ENCODE measurements at regions not wholly inside any gene's neighbourhood (a gene's known extent, or its start where the extent isn't known, plus 50 kb on each side); places are given as distances from the start of the nearest gene placed in this dataset.
"Not testable (repeated sequence)": the region's sequence is repeated elsewhere in the genome, so short reads cannot be mapped to it uniquely, and the experiment has no call there.

GRCh38 chr16:6701096-6701495, 631.5 kb upstream of the RBFOX1 start:
- Histone ChIP-seq H3K4me1 (no peaks in the 10 kb centered on the region), H3K9me3 (no peaks in the 10 kb centered on the region), H3K36me3 (no peaks in the 10 kb centered on the region), H3K27me3 (no peaks in the 10 kb centered on the region), H3K9ac (ENCODE audit: low read depth in 2 of 2, low read length in 2 of 2) (no peak overlapping the region), H3K27ac (no peak overlapping the region), H3K4me3 (no peak overlapping the region)
- intact Hi-C loops (cut with DNase I) = no loop called here
- TF ChIP-seq, protein P1, sequence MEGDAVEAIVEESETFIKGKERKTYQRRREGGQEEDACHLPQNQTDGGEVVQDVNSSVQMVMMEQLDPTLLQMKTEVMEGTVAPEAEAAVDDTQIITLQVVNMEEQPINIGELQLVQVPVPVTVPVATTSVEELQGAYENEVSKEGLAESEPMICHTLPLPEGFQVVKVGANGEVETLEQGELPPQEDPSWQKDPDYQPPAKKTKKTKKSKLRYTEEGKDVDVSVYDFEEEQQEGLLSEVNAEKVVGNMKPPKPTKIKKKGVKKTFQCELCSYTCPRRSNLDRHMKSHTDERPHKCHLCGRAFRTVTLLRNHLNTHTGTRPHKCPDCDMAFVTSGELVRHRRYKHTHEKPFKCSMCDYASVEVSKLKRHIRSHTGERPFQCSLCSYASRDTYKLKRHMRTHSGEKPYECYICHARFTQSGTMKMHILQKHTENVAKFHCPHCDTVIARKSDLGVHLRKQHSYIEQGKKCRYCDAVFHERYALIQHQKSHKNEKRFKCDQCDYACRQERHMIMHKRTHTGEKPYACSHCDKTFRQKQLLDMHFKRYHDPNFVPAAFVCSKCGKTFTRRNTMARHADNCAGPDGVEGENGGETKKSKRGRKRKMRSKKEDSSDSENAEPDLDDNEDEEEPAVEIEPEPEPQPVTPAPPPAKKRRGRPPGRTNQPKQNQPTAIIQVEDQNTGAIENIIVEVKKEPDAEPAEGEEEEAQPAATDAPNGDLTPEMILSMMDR (IDR thresholded peaks at IDR 0.05) = no peak
- no peak for DNase-seq

- no peak overlapping the region for H3K4me3 ChIP-seq
- H3K9ac ChIP-seq (ENCODE audit: low read depth in 2 of 2, low read length in 2 of 2) = no peak overlapping the region
- H3K27ac ChIP-seq = no peak overlapping the region
- H3K4me1 ChIP-seq = no peaks in the 10 kb centered on the region
- no peaks in the 10 kb centered on the region for H3K36me3 ChIP-seq
- TF ChIP-seq, protein P1 (IDR thresholded peaks at IDR 0.05) = no peak
- no peaks in the 10 kb centered on the region for H3K9me3 ChIP-seq
- intact Hi-C loops (cut with DNase I) = no loop called here
- no peak for DNase-seq
- H3K27me3 ChIP-seq = no peaks in the 10 kb centered on the region
These were observed 634.1 kb upstream of the RBFOX1 start for GRCh38 chr16:6698548-6698947.

- TF ChIP-seq, protein P1 (IDR thresholded peaks at IDR 0.05) = no peak
- H3K9ac ChIP-seq (ENCODE audit: low read depth in 2 of 2, low read length in 2 of 2) = no peak overlapping the region
- H3K27ac ChIP-seq = no peak overlapping the region
- H3K4me1 ChIP-seq = no peaks in the 10 kb centered on the region
- intact Hi-C loops (cut with DNase I) = no loop called here
- H3K36me3 ChIP-seq = no peaks in the 10 kb centered on the region
- DNase-seq = no peak
- H3K4me3 ChIP-seq = no peak overlapping the region
- H3K27me3 ChIP-seq = no peaks in the 10 kb centered on the region
- no peaks in the 10 kb centered on the region for H3K9me3 ChIP-seq
These were observed 637.0 kb upstream of the RBFOX1 start for GRCh38 chr16:6695666-6696065.

DNA sequence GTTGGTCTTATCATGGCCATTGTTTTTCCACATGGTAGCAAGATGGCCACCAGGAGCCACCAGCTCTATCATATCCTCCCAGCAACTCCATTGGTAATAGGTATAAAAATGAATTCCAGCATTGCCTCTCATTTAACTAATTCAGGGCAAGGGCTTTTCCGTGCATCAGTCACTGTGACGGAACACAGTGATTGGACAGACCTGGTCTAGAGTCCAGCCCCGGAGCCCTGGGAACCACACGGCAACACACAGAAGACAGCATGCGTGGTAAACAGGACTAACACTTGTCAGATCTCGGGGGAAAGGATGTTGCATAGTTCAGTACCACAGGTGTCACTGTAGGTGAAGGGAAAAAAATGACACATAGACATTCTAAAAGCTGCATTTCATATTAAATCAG, 638.0 kb upstream of the RBFOX1 start:
- TF ChIP-seq, protein P1 (IDR thresholded peaks at IDR 0.05) = no peak
- intact Hi-C loops (cut with DNase I) = no loop called here
- Histone ChIP-seq H3K27me3 (no peaks in the 10 kb centered on the region), H3K9me3 (no peaks in the 10 kb centered on the region), H3K9ac (ENCODE audit: low read depth in 2 of 2, low read length in 2 of 2) (no peak overlapping the region), H3K36me3 (no peaks in the 10 kb centered on the region), H3K4me3 (no peak overlapping the region), H3K27ac (no peak overlapping the region), H3K4me1 (no peaks in the 10 kb centered on the region)
- no peak for DNase-seq

DNA sequence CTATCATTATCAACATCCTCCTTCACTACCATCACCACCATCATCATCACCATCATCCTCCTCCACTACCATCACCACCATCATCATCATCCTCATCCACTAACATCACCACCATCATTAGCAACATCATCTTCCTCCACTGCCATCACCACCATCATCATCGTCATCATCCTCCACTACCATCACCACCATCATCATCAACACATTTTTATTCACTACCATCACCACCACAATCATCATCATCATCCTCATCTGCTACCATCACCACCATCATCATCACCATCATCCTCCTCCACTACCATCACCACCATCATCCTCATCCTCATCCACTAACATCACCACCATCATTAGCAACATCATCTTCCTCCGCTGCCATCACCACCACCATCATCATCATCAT, 639.2 kb upstream of the RBFOX1 start:
- DNase-seq; H3K9ac ChIP-seq (ENCODE audit: low read depth in 2 of 2, low read length in 2 of 2); intact Hi-C loops (cut with DNase I); H3K27me3 ChIP-seq; H3K36me3 ChIP-seq; H3K4me3 ChIP-seq; H3K27ac ChIP-seq; H3K9me3 ChIP-seq; H3K4me1 ChIP-seq: not testable (repeated sequence)

DNA sequence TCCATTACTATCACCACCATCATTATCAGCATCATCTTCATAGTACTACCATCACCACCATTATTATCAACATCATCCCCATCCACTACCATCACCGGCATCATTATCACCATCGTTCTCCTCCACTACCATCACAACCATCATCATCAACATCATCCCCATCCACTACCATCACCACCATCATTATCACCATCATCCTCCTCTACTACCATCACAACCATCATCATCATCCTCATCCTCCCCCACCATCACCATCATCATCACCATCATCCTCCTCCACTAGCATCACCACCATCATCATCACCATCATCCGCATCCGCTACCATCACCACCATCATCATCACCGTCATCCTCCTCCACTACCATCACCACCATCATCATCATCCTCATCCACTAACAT, 639.8 kb upstream of the RBFOX1 start:
- Histone ChIP-seq H3K9ac (ENCODE audit: low read depth in 2 of 2, low read length in 2 of 2) (no peak overlapping the region), H3K36me3 (no peaks in the 10 kb centered on the region), H3K27me3 (no peaks in the 10 kb centered on the region), H3K4me3 (no peak overlapping the region), H3K27ac (no peak overlapping the region), H3K4me1 (no peaks in the 10 kb centered on the region), H3K9me3 (no peaks in the 10 kb centered on the region)
- intact Hi-C loops (cut with DNase I) = no loop called here
- TF ChIP-seq, protein P1 (IDR thresholded peaks at IDR 0.05) = no peak
- no peak for DNase-seq

Measured in colonic mucosa (tissue), 4 donors.